A673 (cell line): ENCODE measurements at regions not wholly inside any gene's neighbourhood (a gene's known extent, or its start where the extent isn't known, plus 50 kb on each side); places are given as distances from the start of the nearest gene placed in this dataset.

Experiments used
- EZH2 ChIP-seq: fragments of 200-600 bp; sonication (generic); IDR thresholded peaks from 2 replicates; pipeline ENCODE4 v1.6.1; 2017; ENCODE audit warnings: borderline replicate concordance, low read depth, mild to moderate bottlenecking, mixed read lengths, antibody characterized with exemption, low read length; ENCODE audit not compliant: poor library complexity, severe bottlenecking
- TF ChIP-seq, protein P1 (sequence below): fragments of 300-800, 200-600 bp; sonication (generic); conservative IDR thresholded peaks from 2 replicates; pipeline ENCODE4 v1.5.1; 2017; ENCODE audit warnings: low read depth, mild to moderate bottlenecking, antibody characterized with exemption, low read length, moderate library complexity, mixed read lengths

DNA sequence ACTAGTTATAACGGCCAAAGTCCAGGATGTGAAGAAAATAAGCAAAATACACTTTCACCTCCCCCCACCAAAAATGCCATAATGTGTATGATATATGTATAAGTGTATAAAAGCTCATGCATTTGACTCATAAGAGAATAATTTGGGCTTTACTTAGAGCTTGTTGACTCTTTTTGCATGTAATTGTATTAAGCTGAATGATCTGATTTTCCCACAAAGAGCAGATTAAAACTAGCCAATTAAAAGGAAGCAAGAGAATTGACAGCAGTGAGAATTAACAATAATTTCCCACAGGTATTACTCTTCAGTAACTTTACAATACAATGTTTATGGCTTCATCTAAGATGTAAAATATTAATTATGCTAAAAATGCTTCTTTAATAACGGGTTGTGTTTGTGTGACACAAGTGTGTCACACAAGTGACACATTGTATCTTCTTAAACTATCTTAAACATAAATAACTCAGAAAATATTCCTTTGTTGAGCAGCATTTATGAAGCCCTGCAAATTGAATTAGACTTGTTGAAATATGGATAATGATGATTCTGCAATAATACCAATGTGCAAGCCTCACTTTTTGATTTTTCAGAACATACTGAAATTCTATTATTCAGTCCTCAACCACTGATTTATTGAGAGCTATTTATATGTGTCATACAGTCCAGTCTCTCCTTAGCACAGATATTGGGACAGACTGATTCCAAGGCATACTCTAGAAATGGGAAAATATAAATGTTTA is 134.5 kb downstream of the SLIT2 start:
- TF ChIP-seq, protein P1, sequence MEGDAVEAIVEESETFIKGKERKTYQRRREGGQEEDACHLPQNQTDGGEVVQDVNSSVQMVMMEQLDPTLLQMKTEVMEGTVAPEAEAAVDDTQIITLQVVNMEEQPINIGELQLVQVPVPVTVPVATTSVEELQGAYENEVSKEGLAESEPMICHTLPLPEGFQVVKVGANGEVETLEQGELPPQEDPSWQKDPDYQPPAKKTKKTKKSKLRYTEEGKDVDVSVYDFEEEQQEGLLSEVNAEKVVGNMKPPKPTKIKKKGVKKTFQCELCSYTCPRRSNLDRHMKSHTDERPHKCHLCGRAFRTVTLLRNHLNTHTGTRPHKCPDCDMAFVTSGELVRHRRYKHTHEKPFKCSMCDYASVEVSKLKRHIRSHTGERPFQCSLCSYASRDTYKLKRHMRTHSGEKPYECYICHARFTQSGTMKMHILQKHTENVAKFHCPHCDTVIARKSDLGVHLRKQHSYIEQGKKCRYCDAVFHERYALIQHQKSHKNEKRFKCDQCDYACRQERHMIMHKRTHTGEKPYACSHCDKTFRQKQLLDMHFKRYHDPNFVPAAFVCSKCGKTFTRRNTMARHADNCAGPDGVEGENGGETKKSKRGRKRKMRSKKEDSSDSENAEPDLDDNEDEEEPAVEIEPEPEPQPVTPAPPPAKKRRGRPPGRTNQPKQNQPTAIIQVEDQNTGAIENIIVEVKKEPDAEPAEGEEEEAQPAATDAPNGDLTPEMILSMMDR, result no peak
- no peak for TF ChIP-seq EZH2
